Naive B cell (primary cell): ENCODE measurements at regions not wholly inside any gene's neighbourhood (a gene's known extent, or its start where the extent isn't known, plus 50 kb on each side); places are given as distances from the start of the nearest gene placed in this dataset.

Experiments used
- ATAC-seq, 2 donors: fragments of 150-1000 bp; cut with Tn5 transposase; 2 replicates each; pipeline ENCODE4 v1.10.0; 2021; ENCODE audit warnings: low read depth in 2 of 2, mild to moderate bottlenecking in 2 of 2, moderate library complexity in 2 of 2
- DNase-seq: peaks from one replicate; pipeline ENCODE4 v3.0.0; 2022
- H3K27ac Mint-ChIP-seq, 6 donors: one replicate each; pipeline ENCODE4 v1.8.0; 2020 to 2022; ENCODE audit warnings: mild to moderate bottlenecking in 6 of 6, mixed read lengths in 6 of 6, moderate library complexity in 5 of 6, inconsistent platforms in 2 of 6
- H3K27me3 Mint-ChIP-seq, 3 donors: one replicate each; pipeline ENCODE4 v1.8.0; 2021 to 2022; ENCODE audit warnings: mixed read lengths in 3 of 3, mild to moderate bottlenecking in 1 of 3
- H3K36me3 Mint-ChIP-seq, 2 donors: one replicate each; pipeline ENCODE4 v1.8.0; 2020 to 2022; ENCODE audit warnings: mixed read lengths in 2 of 2, inconsistent platforms in 1 of 2, mild to moderate bottlenecking in 1 of 2
- H3K4me1 Mint-ChIP-seq, 3 donors: one replicate each; pipeline ENCODE4 v1.8.0; 2020 to 2022; ENCODE audit warnings: mixed read lengths in 3 of 3, inconsistent platforms in 1 of 3, mild to moderate bottlenecking in 1 of 3, moderate library complexity in 1 of 3
- H3K4me3 Mint-ChIP-seq, 8 donors: one replicate each; pipeline ENCODE4 v1.8.0; 2020 to 2022; ENCODE audit warnings: mild to moderate bottlenecking in 8 of 8, mixed read lengths in 8 of 8, moderate library complexity in 8 of 8, inconsistent platforms in 2 of 8
- H3K9me3 Mint-ChIP-seq, 7 donors: one replicate each; pipeline ENCODE4 v1.8.0; 2020 to 2022; ENCODE audit warnings: mixed read lengths in 7 of 7, mild to moderate bottlenecking in 5 of 7, inconsistent platforms in 2 of 7, moderate library complexity in 1 of 7

- Mint-ChIP-seq H3K4me1 (no peaks in the 10 kb centered on the region), H3K9me3 (peaks cover 0 to 4% (median 0%) of the 10 kb centered on the region in 7 donors), H3K36me3 (no peaks in the 10 kb centered on the region), H3K27ac (no peak overlapping the region), H3K4me3 (no peak overlapping the region), H3K27me3 (no peaks in the 10 kb centered on the region)
- DNase-seq (no peak), ATAC-seq (no peak)
Observed at GRCh38 chr9:16312116-16312515, 558.4 kb downstream of the BNC2 start.

- Mint-ChIP-seq H3K4me1 (no peaks in the 10 kb centered on the region), H3K36me3 (no peaks in the 10 kb centered on the region), H3K27ac (no peak overlapping the region), H3K9me3 (peaks cover 0 to 3% (median 0%) of the 10 kb centered on the region in 7 donors), H3K27me3 (no peaks in the 10 kb centered on the region), H3K4me3 (no peak overlapping the region)
- DNase-seq, result no peak
- no peak for ATAC-seq
Observed at GRCh38 chr9:16312962-16313546, 557.4 kb downstream of the BNC2 start.

- Mint-ChIP-seq H3K36me3 (no peaks in the 10 kb centered on the region), H3K27ac (no peak overlapping the region), H3K4me1 (no peaks in the 10 kb centered on the region), H3K9me3 (peaks cover 0 to 1% (median 0%) of the 10 kb centered on the region in 7 donors), H3K27me3 (no peaks in the 10 kb centered on the region), H3K4me3 (no peak overlapping the region)
- ATAC-seq, result no peak
- DNase-seq, result no peak
Observed at GRCh38 chr9:16314476-16314875, 556.0 kb downstream of the BNC2 start.

- Mint-ChIP-seq H3K4me3 (no peak overlapping the region), H3K36me3 (no peaks in the 10 kb centered on the region), H3K9me3 (peaks cover 0 to 1% (median 0%) of the 10 kb centered on the region in 7 donors), H3K27me3 (no peaks in the 10 kb centered on the region), H3K27ac (no peak overlapping the region), H3K4me1 (no peaks in the 10 kb centered on the region)
- DNase-seq (no peak), ATAC-seq (no peak)
Observed at GRCh38 chr9:16315720-16316119, 554.8 kb downstream of the BNC2 start.

- Mint-ChIP-seq H3K4me3 (no peak overlapping the region), H3K4me1 (no peaks in the 10 kb centered on the region), H3K27ac (no peak overlapping the region), H3K36me3 (no peaks in the 10 kb centered on the region), H3K9me3 (peaks cover 0 to 1% (median 0%) of the 10 kb centered on the region in 7 donors), H3K27me3 (no peaks in the 10 kb centered on the region)
- DNase-seq (no peak), ATAC-seq (no peak)
Observed at GRCh38 chr9:16316456-16316855, 554.0 kb downstream of the BNC2 start.

- H3K36me3 Mint-ChIP-seq, result no peaks in the 10 kb centered on the region
- ATAC-seq, result no peak
- no peak overlapping the region for H3K4me3 Mint-ChIP-seq
- H3K27me3 Mint-ChIP-seq, result no peaks in the 10 kb centered on the region
- no peak for DNase-seq
- peaks cover 0 to 1% (median 0%) of the 10 kb centered on the region in 7 donors for H3K9me3 Mint-ChIP-seq
- peak overlapping the region in 2 of 6 donors; percentile 46 to 71 for H3K27ac Mint-ChIP-seq
- H3K4me1 Mint-ChIP-seq, result no peaks in the 10 kb centered on the region
Observed at GRCh38 chr9:16316911-16317817, 553.3 kb downstream of the BNC2 start.

GRCh38 chr9:16318516-16319060, 551.9 kb downstream of the BNC2 start:
- H3K4me1 Mint-ChIP-seq, result no peaks in the 10 kb centered on the region
- H3K27ac Mint-ChIP-seq, result no peak overlapping the region
- H3K36me3 Mint-ChIP-seq, result no peaks in the 10 kb centered on the region
- no peak for ATAC-seq
- DNase-seq, result no peak
- no peak overlapping the region for H3K4me3 Mint-ChIP-seq
- no peaks in the 10 kb centered on the region for H3K27me3 Mint-ChIP-seq
- H3K9me3 Mint-ChIP-seq, result no peaks in the 10 kb centered on the region

- Mint-ChIP-seq H3K36me3 (no peaks in the 10 kb centered on the region), H3K4me1 (no peaks in the 10 kb centered on the region), H3K9me3 (no peaks in the 10 kb centered on the region), H3K27me3 (no peaks in the 10 kb centered on the region), H3K27ac (no peak overlapping the region), H3K4me3 (no peak overlapping the region)
- no peak for ATAC-seq
- DNase-seq, result no peak
Observed at GRCh38 chr9:16319646-16320045, 550.8 kb downstream of the BNC2 start.

GRCh38 chr9:16320338-16320902, 550.0 kb downstream of the BNC2 start:
- Mint-ChIP-seq H3K27me3 (no peaks in the 10 kb centered on the region), H3K36me3 (no peaks in the 10 kb centered on the region), H3K4me1 (no peaks in the 10 kb centered on the region), H3K4me3 (no peak overlapping the region), H3K27ac (no peak overlapping the region), H3K9me3 (no peaks in the 10 kb centered on the region)
- ATAC-seq, result no peak
- DNase-seq, result no peak

- no peak for ATAC-seq
- Mint-ChIP-seq H3K4me3 (no peak overlapping the region), H3K4me1 (no peaks in the 10 kb centered on the region), H3K27me3 (no peaks in the 10 kb centered on the region), H3K9me3 (peaks cover 0 to 2% (median 0%) of the 10 kb centered on the region in 7 donors), H3K36me3 (no peaks in the 10 kb centered on the region), H3K27ac (peak overlapping the region in 1 of 6 donors; percentile 82)
- no peak for DNase-seq
Observed at GRCh38 chr9:16321461-16322119, 548.9 kb downstream of the BNC2 start.

GRCh38 chr9:16322849-16323248, 547.6 kb downstream of the BNC2 start:
- no peaks in the 10 kb centered on the region for H3K27me3 Mint-ChIP-seq
- H3K27ac Mint-ChIP-seq, result no peak overlapping the region
- H3K4me3 Mint-ChIP-seq, result peak overlapping the region in 1 of 8 donors; percentile 61
- DNase-seq (no peak), ATAC-seq (no peak)
- H3K9me3 Mint-ChIP-seq, result peaks cover 0 to 2% (median 0%) of the 10 kb centered on the region in 7 donors
- H3K4me1 Mint-ChIP-seq, result no peaks in the 10 kb centered on the region
- H3K36me3 Mint-ChIP-seq, result no peaks in the 10 kb centered on the region

GRCh38 chr9:16325966-16326365, 544.5 kb downstream of the BNC2 start:
- no peak overlapping the region for H3K4me3 Mint-ChIP-seq
- H3K4me1 Mint-ChIP-seq, result no peaks in the 10 kb centered on the region
- H3K9me3 Mint-ChIP-seq, result peaks cover 0 to 2% (median 0%) of the 10 kb centered on the region in 7 donors
- H3K36me3 Mint-ChIP-seq, result no peaks in the 10 kb centered on the region
- ATAC-seq, result no peak
- H3K27ac Mint-ChIP-seq, result peak overlapping the region in 1 of 6 donors; percentile 36
- DNase-seq, result no peak
- H3K27me3 Mint-ChIP-seq, result no peaks in the 10 kb centered on the region

GRCh38 chr9:16328349-16328748, 542.1 kb downstream of the BNC2 start:
- no peaks in the 10 kb centered on the region for H3K36me3 Mint-ChIP-seq
- DNase-seq, result no peak
- H3K4me1 Mint-ChIP-seq, result no peaks in the 10 kb centered on the region
- no peak for ATAC-seq
- no peak overlapping the region for H3K4me3 Mint-ChIP-seq
- peaks cover 0 to 7% (median 1%) of the 10 kb centered on the region in 7 donors for H3K9me3 Mint-ChIP-seq
- H3K27me3 Mint-ChIP-seq, result no peaks in the 10 kb centered on the region
- no peak overlapping the region for H3K27ac Mint-ChIP-seq
